22Rv1 (cell line): ENCODE measurements at regions not wholly inside any gene's neighbourhood (a gene's known extent, or its start where the extent isn't known, plus 50 kb on each side); places are given as distances from the start of the nearest gene placed in this dataset.

Source experiments
- H3K27ac ChIP-seq: fragments of 450-650 bp; 2 replicates; pipeline ENCODE4 v1.5.1; 2017
- ZFX ChIP-seq: fragments of 450-650 bp; IDR thresholded peaks from 2 replicates; pipeline ENCODE4 v1.6.1; 2017; ENCODE audit warnings: antibody characterized with exemption, borderline replicate concordance
- TF ChIP-seq, protein P1 (sequence below): fragments of 450-650 bp; IDR thresholded peaks from 2 replicates; pipeline ENCODE4 v1.5.1; 2017; ENCODE audit warnings: mild to moderate bottlenecking

DNA sequence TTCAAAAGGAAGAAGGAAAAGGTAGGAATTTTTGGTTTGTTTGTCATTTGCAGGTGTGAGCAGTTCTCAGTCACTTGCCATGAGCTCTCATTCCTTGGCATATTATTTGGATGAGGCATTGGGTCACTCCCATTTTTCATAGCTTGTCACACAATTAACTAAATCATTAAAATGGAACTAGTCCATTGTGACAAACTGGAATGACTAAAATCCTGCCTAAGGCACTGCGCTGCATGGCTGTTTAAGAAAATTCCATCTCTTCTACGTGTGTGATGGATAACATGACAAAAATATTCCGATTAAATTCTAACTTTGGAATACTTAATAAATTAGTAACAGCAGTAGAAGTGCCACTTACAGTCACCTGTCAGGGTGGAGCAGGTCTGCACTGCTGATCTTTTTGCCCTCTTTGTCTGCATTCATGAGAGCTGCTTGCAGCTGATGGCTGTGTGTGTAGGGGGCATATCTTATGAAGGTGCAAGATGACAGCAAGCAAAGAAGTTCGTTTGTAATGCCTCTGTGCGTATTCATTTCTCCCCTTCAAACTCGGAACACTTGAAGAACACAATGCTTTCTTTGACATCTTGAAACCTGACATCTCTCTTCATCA, 1292.6 kb upstream of the MAP3K7 start:
- no peak for TF ChIP-seq ZFX
- TF ChIP-seq, protein P1, sequence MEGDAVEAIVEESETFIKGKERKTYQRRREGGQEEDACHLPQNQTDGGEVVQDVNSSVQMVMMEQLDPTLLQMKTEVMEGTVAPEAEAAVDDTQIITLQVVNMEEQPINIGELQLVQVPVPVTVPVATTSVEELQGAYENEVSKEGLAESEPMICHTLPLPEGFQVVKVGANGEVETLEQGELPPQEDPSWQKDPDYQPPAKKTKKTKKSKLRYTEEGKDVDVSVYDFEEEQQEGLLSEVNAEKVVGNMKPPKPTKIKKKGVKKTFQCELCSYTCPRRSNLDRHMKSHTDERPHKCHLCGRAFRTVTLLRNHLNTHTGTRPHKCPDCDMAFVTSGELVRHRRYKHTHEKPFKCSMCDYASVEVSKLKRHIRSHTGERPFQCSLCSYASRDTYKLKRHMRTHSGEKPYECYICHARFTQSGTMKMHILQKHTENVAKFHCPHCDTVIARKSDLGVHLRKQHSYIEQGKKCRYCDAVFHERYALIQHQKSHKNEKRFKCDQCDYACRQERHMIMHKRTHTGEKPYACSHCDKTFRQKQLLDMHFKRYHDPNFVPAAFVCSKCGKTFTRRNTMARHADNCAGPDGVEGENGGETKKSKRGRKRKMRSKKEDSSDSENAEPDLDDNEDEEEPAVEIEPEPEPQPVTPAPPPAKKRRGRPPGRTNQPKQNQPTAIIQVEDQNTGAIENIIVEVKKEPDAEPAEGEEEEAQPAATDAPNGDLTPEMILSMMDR = no peak
- no peak overlapping the region for H3K27ac ChIP-seq

DNA sequence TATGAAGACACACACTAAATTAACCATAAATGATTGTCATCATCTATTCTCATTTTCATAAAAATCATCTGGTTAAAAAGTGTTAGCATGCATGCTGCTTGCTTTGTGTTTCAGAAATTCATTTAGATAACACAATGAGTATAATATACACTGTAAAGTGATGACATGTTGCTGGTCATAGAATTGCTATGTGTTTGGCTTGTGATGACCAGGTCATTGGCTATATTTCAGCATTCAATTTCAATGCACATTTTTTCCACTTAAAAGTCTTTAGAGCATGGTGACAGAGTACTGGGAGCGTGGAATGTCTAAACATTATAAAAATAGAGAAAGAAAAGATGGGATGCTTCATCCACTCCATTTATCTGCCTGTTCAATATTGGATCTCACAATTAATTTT, 1291.1 kb upstream of the MAP3K7 start:
- no peak for TF ChIP-seq ZFX
- TF ChIP-seq, protein P1 = no peak
- no peak overlapping the region for H3K27ac ChIP-seq

DNA sequence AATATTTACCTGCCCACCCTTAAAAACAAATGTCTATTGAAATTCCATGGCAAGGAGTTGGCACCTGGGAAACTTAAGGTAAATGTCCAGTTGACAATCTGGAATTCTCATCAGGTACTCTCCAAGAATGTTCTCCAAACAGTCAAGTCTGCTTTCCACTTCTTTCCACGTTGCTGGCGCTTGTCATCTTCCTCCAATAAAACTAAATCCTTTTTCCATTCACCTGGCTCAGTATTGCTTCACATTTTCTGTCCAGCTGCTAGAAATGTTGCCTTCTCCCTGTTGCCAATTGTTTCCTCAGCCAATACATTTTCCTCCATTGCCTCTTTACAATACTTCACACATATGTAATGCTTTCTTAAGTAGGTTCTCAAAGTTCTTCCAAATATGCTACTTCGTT, 1288.1 kb upstream of the MAP3K7 start:
- no peak for TF ChIP-seq ZFX
- TF ChIP-seq, protein P1 = no peak
- no peak overlapping the region for H3K27ac ChIP-seq

DNA sequence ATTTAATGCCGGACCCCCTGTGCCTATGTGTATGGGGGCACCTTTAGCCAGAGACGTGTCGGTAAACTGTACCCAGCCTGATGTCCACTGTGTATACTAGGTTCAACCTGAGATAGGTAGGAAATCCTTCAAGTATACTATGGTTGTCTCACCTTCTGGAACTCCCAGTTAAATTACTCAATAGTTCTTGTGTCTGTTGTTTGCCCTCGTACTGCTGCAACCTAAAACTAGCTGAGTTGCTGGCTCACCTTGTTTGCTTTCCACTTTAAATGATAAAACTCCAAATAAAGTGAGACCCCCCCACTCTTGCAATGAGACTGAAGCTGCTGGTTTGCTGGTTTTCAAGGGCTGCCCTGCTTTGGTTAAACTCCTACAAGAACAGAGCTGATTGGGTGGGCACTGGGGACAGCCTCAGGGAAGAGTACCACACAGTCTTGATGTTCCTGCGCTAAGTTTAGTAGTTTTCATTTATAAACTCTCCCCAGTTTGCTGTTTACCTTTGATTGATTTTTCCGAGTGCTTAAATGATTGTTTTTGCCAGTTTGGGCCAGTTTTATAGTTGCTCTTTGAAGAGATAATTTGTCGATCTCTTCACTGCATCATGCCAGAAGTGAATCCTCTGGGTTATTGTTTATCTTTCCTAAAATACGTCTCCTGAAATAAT, 1281.8 kb upstream of the MAP3K7 start:
- TF ChIP-seq ZFX = no peak
- TF ChIP-seq, protein P1 = no peak

DNA sequence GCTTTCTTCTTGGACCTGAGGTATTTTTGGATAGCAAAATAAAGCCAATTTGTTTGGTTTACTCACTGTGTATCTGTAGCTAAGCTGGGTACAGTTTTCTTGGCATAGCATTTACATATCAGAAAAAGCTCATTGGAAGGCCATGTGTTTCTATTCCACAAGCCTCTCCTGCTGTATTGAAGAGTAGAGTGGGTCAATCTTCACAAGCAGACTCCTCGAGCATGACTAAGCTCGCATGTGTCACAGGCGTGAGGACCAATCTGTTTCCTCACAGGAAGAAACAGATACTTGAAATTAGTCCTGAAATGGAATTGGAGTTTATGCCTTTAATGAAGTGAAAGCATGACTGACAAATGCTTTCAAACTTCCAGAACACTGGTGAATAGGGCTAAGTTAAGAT, 1279.0 kb upstream of the MAP3K7 start:
- H3K27ac ChIP-seq = no peak overlapping the region
- TF ChIP-seq, protein P1 = no peak
- no peak for TF ChIP-seq ZFX

More for the DNA sequence above, 1281.8 kb upstream of the MAP3K7 start:
- no peak overlapping the region for H3K27ac ChIP-seq

DNA sequence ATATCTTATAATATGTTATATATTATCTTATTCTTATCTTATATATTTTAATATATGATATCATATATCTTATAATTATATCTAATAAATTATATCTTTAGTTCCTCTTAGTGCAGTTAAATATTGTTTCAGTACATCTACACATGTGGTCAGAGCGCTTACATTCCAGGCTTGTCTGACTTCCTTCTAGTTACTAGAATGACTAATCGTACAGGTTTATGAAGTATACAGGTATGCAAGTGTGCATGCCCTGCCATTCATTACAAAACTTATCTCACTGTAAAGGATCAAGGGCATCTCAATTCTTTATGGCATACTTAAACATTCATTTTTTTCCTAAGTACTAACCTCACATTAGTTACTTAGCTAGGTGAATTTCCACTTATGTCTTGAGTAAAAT, 1278.0 kb upstream of the MAP3K7 start:
- TF ChIP-seq ZFX = no peak
- TF ChIP-seq, protein P1 = no peak
- peak overlapping the region; percentile 51; the same call in 1 of the 2 replicates for H3K27ac ChIP-seq

DNA sequence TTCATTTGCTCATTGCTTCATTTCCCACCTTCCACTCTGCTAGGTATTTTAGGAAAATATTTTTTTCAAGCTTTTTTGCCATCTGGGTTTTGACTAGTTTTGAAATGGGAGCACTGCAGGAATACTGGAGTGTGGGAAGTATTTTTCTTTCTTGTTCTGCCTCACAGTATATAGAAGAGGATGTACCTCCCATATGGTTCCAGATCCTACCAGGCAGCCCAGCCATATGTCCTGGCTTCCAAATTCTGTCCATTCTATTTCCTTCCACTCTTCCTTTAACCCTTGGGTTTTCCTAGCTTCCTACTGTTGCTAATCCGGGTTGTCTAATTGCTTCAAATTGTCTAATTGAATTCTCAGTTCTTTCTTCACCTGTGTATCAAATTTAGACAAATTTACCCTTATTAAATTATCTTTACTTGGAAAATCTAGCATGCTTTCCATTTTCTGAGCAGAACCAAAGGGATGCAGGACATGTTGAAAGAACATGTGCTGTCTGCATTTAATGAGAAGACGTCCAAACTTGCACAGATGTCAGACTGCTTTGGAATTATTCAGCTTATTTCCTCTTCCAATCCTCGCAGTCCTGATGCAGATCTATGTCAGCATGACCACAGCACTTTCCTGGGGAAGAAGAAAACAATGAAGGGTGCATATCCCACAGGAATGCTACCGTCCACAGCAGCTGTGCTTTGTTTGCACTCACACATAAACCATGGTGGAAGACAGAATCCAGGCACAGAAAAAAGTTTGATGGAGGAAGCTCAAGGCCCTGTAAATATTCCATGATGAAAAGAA, 1273.9 kb upstream of the MAP3K7 start:
- no peak for TF ChIP-seq ZFX
- TF ChIP-seq, protein P1 = no peak
- no peak overlapping the region for H3K27ac ChIP-seq
